ENCODE measurements at regions not wholly inside any gene's neighbourhood (a gene's known extent, or its start where the extent isn't known, plus 50 kb on each side); places are given as distances from the start of the nearest gene placed in this dataset.

GRCh38 chr15:87805117-87805820, 451.3 kb downstream of the NTRK3 start:
- Histone ChIP-seq H3K4me3 (ENCODE audit: low read depth, low read length) (no peak overlapping the region), H3K27me3 (ENCODE audit: control insufficient read depth, insufficient read depth, low read length) (no peaks in the 10 kb centered on the region), H3K36me3 (ENCODE audit: control insufficient read depth, insufficient read depth, low read length) (no peaks in the 10 kb centered on the region)
- no peak for TF ChIP-seq CTCF (IDR thresholded peaks at IDR 0.05; ENCODE audit: insufficient read depth, low read length, severe bottlenecking)
- FAIRE-seq (no peak), DNase-seq (ENCODE audit: low read depth) (no peak)

GRCh38 chr15:87804451-87804850, 452.1 kb downstream of the NTRK3 start:
- DNase-seq (ENCODE audit: low read depth), result no peak
- Histone ChIP-seq H3K4me3 (ENCODE audit: low read depth, low read length) (no peak overlapping the region), H3K27me3 (ENCODE audit: control insufficient read depth, insufficient read depth, low read length) (no peaks in the 10 kb centered on the region), H3K36me3 (ENCODE audit: control insufficient read depth, insufficient read depth, low read length) (no peaks in the 10 kb centered on the region)
- TF ChIP-seq CTCF (IDR thresholded peaks at IDR 0.05; ENCODE audit: insufficient read depth, low read length, severe bottlenecking), result no peak
- no peak for FAIRE-seq

GRCh38 chr15:87799838-87800237, 456.7 kb downstream of the NTRK3 start:
- H3K27me3 ChIP-seq (ENCODE audit: control insufficient read depth, insufficient read depth, low read length), result no peaks in the 10 kb centered on the region
- no peak for TF ChIP-seq CTCF (IDR thresholded peaks at IDR 0.05; ENCODE audit: insufficient read depth, low read length, severe bottlenecking)
- no peaks in the 10 kb centered on the region for H3K36me3 ChIP-seq (ENCODE audit: control insufficient read depth, insufficient read depth, low read length)
- FAIRE-seq (no peak), DNase-seq (ENCODE audit: low read depth) (no peak)
- no peak overlapping the region for H3K4me3 ChIP-seq (ENCODE audit: low read depth, low read length)

GRCh38 chr15:87799428-87799827, 457.1 kb downstream of the NTRK3 start:
- H3K4me3 ChIP-seq (ENCODE audit: low read depth, low read length), result no peak overlapping the region
- no peaks in the 10 kb centered on the region for H3K27me3 ChIP-seq (ENCODE audit: control insufficient read depth, insufficient read depth, low read length)
- DNase-seq (ENCODE audit: low read depth) (no peak), FAIRE-seq (no peak)
- no peaks in the 10 kb centered on the region for H3K36me3 ChIP-seq (ENCODE audit: control insufficient read depth, insufficient read depth, low read length)
- TF ChIP-seq CTCF (IDR thresholded peaks at IDR 0.05; ENCODE audit: insufficient read depth, low read length, severe bottlenecking), result no peak

- DNase-seq (ENCODE audit: low read depth) (no peak), FAIRE-seq (no peak)
- no peak overlapping the region for H3K4me3 ChIP-seq (ENCODE audit: low read depth, low read length)
- no peak for TF ChIP-seq CTCF (IDR thresholded peaks at IDR 0.05; ENCODE audit: insufficient read depth, low read length, severe bottlenecking)
- no peaks in the 10 kb centered on the region for H3K27me3 ChIP-seq (ENCODE audit: control insufficient read depth, insufficient read depth, low read length)
- H3K36me3 ChIP-seq (ENCODE audit: control insufficient read depth, insufficient read depth, low read length), result no peaks in the 10 kb centered on the region
Observed at GRCh38 chr15:87793725-87794124, 462.8 kb downstream of the NTRK3 start.

All from bronchial epithelial cell (primary cell).